ENCODE measurements at regions not wholly inside any gene's neighbourhood (a gene's known extent, or its start where the extent isn't known, plus 50 kb on each side); places are given as distances from the start of the nearest gene placed in this dataset.
"Not testable (repeated sequence)": the region's sequence is repeated elsewhere in the genome, so short reads cannot be mapped to it uniquely, and the experiment has no call there.

- no peak for DNase-seq (ENCODE audit: low read depth)
Observed at GRCh38 chr5:167049771-167050567, 1241.5 kb upstream of the WWC1 start.

GRCh38 chr5:167050568-167051401 is 1240.7 kb upstream of the WWC1 start:
- no peak for DNase-seq (ENCODE audit: low read depth)

- DNase-seq (ENCODE audit: low read depth), result no peak
Observed at GRCh38 chr5:167051402-167051768, 1240.1 kb upstream of the WWC1 start.

- DNase-seq (ENCODE audit: low read depth), result no peak
Observed at GRCh38 chr5:167052791-167053190, 1238.7 kb upstream of the WWC1 start.

- DNase-seq (ENCODE audit: low read depth), result no peak
Observed at GRCh38 chr5:167057665-167058064, 1233.8 kb upstream of the WWC1 start.

- no peak for DNase-seq (ENCODE audit: low read depth)
Observed at GRCh38 chr5:167061695-167062094, 1229.8 kb upstream of the WWC1 start.

- DNase-seq (ENCODE audit: low read depth), result no peak
Observed at GRCh38 chr5:167063116-167063515, 1228.3 kb upstream of the WWC1 start.

GRCh38 chr5:167063788-167064187 is 1227.7 kb upstream of the WWC1 start:
- no peak for DNase-seq (ENCODE audit: low read depth)

- DNase-seq (ENCODE audit: low read depth), result no peak
Observed at GRCh38 chr5:167064198-167064776, 1227.2 kb upstream of the WWC1 start.

GRCh38 chr5:167065794-167066193 is 1225.7 kb upstream of the WWC1 start:
- no peak for DNase-seq (ENCODE audit: low read depth)

- DNase-seq (ENCODE audit: low read depth), result no peak
Observed at GRCh38 chr5:167071981-167072610, 1219.3 kb upstream of the WWC1 start.

- DNase-seq (ENCODE audit: low read depth), result no peak
Observed at GRCh38 chr5:167081561-167081960, 1209.9 kb upstream of the WWC1 start.

GRCh38 chr5:167096816-167097215 is 1194.6 kb upstream of the WWC1 start:
- DNase-seq (ENCODE audit: low read depth), result no peak

- DNase-seq (ENCODE audit: low read depth), result no peak
Observed at GRCh38 chr5:167104351-167104750, 1187.1 kb upstream of the WWC1 start.

- DNase-seq (ENCODE audit: low read depth), result no peak
Observed at GRCh38 chr5:167105941-167106340, 1185.5 kb upstream of the WWC1 start.

GRCh38 chr5:167107684-167108083 is 1183.8 kb upstream of the WWC1 start:
- no peak for DNase-seq (ENCODE audit: low read depth)

- not testable (repeated sequence) for DNase-seq (ENCODE audit: low read depth)
Observed at GRCh38 chr5:167108266-167108665, 1183.2 kb upstream of the WWC1 start.

- DNase-seq (ENCODE audit: low read depth), result no peak
Observed at GRCh38 chr5:167112556-167112955, 1178.9 kb upstream of the WWC1 start.

GRCh38 chr5:167122267-167122666 is 1169.2 kb upstream of the WWC1 start:
- no peak for DNase-seq (ENCODE audit: low read depth)

GRCh38 chr5:167123126-167123525 is 1168.3 kb upstream of the WWC1 start:
- no peak for DNase-seq (ENCODE audit: low read depth)

GRCh38 chr5:167128581-167128980 is 1162.9 kb upstream of the WWC1 start:
- DNase-seq (ENCODE audit: low read depth), result no peak

- DNase-seq (ENCODE audit: low read depth), result no peak
Observed at GRCh38 chr5:167140548-167141291, 1150.7 kb upstream of the WWC1 start.

All from ELR (cell line).